Suprapubic skin (tissue), 3 donors: ENCODE measurements at regions not wholly inside any gene's neighbourhood (a gene's known extent, or its start where the extent isn't known, plus 50 kb on each side); places are given as distances from the start of the nearest gene placed in this dataset.

ENCODE experiments used
- CTCF ChIP-seq, 2 donors: fragments of 200-600 bp in 1 of 2; fragments of 450-650 bp in 1 of 2; sonication (generic) in 1 of 2; IDR thresholded peaks; one replicate each; pipeline ENCODE4 v1.5.1; 2016 to 2019; ENCODE audit warnings: antibody characterized with exemption in 2 of 2, mild to moderate bottlenecking in 1 of 2, moderate library complexity in 1 of 2
- EP300 ChIP-seq: sonication (generic); formaldehyde crosslinking; IDR thresholded peaks from one replicate; pipeline ENCODE4 v1.6.1; 2017; ENCODE audit warnings: antibody characterized with exemption
- POLR2A ChIP-seq, 2 donors: fragments of 450-650 bp; IDR thresholded peaks; one replicate each; pipeline ENCODE4 v1.6.1; 2017; ENCODE audit warnings: antibody characterized with exemption in 2 of 2, mild to moderate bottlenecking in 2 of 2, moderate library complexity in 2 of 2

- TF ChIP-seq POLR2A (IDR thresholded peaks at IDR 0.05) (no peak), CTCF (IDR thresholded peaks at IDR 0.05) (no peak), EP300 (no peak)
Observed at GRCh38 chr11:91067666-91068065, 844.8 kb upstream of the CHORDC1 start.
